ENCODE measurements at regions not wholly inside any gene's neighbourhood (a gene's known extent, or its start where the extent isn't known, plus 50 kb on each side); places are given as distances from the start of the nearest gene placed in this dataset.
"Not testable (repeated sequence)": the region's sequence is repeated elsewhere in the genome, so short reads cannot be mapped to it uniquely, and the experiment has no call there.

GRCh38 chr20:48381353-48382120 lies 446.3 kb downstream of the PREX1 start:
- no peak for DNase-seq (ENCODE audit: low read depth)

DNA sequence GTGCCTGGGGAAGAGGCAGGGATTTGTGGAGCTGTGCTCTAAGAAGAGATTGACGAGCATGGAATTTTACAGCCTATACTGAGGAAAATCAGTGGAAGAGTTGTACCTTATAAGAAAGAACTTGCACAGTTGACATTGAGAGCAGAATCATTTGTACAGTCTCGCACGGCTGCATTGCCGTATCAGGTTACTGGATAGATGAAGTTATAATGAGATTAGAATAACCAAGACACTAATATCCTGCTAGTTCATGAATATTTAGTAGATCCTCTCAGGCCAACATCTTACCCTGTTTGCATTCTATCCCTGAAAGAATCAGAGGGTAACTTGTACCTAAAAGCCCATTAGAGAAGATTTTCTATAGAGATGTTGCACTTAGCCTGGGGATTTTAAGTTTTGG lies 447.1 kb downstream of the PREX1 start:
- DNase-seq (ENCODE audit: low read depth): no peak

- no peak for DNase-seq (ENCODE audit: low read depth)
These were observed 448.7 kb downstream of the PREX1 start for GRCh38 chr20:48378976-48379675.

DNA sequence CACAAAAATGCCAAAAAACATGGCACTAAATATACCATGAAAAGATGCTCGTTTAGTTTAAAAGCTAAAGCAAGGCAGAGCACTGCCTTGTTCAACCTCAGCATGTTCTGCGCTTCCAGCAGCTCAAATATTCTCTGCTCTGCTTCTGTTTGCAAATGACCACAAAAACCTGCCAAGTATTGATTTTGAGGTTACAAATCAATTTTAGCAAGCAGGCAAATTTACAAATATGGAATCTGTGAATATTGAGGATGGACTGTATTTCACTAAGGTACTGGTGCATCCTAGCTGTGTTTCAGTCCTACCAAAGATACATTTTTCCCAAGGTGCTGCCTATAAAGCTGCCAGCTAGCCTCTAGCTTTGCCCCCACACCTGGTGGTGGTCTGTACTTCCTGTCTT lies 449.9 kb downstream of the PREX1 start:
- no peak for DNase-seq (ENCODE audit: low read depth)

- DNase-seq (ENCODE audit: low read depth): no peak
These were observed 452.0 kb downstream of the PREX1 start for GRCh38 chr20:48375804-48376203.

GRCh38 chr20:48374991-48375595 lies 452.7 kb downstream of the PREX1 start:
- DNase-seq (ENCODE audit: low read depth): no peak

DNA sequence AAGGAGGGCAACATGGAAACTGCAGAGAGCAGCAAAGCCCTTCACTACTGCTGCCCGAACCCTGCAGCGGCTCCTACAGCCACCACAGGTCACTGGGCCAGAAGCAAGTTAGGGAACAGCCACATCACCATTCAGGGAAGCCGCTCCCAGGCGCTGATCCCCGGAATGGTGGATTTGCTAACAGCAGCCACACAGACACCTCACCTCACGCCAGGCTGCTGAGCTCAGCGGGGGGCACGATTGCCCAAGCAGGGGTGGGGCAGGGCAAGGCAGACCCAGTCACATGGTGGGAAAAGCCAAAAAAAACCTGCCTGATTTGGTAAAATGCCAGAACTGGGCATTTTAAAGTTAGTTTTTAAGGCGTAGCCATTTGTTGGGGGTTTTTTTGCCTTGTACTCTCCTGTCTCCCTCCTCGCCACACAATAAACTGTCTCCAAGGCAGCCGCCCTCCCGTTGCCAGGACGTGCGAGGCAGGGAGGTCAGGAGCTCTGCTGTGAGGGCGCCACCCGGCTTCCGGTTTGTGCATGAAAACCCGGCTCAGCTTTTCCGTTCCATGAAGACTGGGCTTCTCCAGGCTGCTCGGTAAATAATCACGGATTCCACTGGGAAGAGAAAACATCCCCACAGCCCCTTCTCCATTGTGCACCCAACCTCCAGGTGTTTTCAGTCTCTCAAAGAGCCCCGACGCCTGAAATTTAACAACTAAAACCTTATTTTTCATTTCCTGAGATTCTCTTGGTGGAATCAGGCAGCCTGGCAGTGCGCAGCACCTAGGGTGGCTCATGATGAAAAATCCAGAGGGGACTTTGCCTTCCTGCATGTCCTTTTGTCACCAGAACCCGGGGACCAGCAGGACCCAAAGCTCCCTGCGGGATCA lies 453.5 kb downstream of the PREX1 start:
- peak; percentile 2 for DNase-seq (ENCODE audit: low read depth)

DNA sequence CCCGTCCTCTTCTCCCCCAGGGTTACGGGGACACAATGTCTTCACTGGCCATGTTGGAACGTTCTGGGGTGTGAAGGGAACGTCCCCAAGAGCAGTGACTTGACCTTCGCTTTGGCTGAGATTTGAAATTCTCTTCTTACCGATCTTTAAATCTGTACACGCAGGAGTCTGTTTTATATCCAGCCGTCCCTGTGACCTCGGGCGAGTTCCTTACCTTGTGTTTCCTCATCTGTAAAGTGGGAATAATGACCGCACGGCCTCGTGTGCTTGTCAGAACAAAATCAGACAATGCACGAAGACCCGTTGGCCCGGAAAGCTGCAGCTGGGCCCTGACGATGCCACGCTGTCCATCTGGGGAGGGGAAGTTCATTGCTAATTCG lies 454.3 kb downstream of the PREX1 start:
- DNase-seq (ENCODE audit: low read depth): no peak

DNA sequence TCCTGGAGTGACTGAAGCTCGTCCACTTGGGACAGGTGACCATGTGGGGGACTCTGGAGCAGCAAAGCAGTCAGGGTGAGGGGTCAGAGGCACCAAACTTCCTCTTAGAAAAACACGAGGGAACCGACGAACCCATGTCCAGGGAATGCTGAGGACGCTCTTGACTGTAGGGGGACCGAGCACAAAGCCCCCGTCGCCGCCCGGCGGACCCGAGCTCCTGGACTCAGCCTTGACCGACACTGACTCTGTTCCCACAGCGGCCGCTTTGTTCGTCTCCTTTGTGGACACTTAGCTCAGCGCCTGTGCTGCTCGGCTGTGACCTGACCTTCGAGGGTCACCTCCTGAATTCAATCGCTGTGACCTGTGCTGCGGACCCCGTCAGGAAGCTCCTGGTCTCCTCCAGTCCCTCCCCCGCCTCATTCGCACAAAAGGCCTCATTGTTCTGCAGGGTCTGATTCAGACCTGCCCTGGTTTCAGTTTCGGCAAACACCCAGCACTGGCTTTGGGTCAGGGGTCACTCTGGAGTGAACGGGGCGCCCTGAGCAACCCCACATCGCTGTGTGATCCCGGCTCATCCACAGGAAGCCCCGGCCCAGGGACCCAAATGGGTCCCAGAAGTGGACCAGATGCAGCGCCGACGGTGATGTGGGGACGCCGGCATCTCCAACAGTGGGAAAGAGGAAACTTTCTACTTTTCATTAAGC lies 454.8 kb downstream of the PREX1 start:
- not testable (repeated sequence) for DNase-seq (ENCODE audit: low read depth)

DNA sequence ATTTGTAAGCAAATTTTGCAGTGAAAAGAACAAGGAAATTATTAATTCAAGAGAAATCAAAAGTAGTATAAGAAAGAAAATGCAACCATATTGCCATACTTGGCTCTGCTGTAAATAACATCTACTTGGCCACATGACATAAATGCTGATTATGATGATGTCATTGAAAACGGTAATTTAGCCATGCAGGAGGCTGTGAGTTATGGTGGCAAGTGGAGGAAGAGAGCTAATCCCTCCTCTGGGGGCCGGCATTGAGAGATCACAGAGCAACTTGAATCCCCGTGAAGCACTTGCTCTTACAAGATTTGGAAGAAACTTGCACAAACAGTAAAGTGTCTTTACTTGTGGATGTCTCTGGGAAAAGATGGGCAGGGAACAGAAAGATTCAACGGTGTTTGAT lies 456.6 kb downstream of the PREX1 start:
- DNase-seq (ENCODE audit: low read depth): no peak

DNA sequence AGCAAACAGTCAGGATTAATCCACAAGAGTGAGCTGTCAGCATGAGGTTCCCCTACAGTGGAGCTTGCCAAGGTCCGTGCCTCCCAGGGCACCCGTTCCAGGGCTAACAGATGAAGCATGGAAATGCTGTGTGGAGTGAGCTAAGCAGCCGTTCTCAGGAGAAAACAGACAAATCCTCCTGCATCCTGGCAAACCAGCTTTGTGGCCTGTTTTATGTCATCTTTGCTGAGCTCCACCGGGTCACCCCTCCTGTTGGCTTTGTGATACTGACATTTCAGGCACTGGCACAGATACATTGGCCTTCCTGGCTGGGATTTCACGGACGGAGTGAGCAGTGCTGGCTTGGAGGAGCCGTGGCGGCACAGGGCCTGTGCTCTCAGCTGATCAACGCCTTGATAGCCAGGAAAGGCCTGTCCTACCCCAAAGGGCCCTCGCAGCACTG lies 459.2 kb downstream of the PREX1 start:
- peak; percentile 23 for DNase-seq (ENCODE audit: low read depth)

- DNase-seq (ENCODE audit: low read depth): not testable (repeated sequence)
These were observed 460.0 kb downstream of the PREX1 start for GRCh38 chr20:48367541-48368358.

- no peak for DNase-seq (ENCODE audit: low read depth)
These were observed 461.6 kb downstream of the PREX1 start for GRCh38 chr20:48366230-48366629.

- no peak for DNase-seq (ENCODE audit: low read depth)
These were observed 462.9 kb downstream of the PREX1 start for GRCh38 chr20:48364688-48365421.

GRCh38 chr20:48364055-48364454 lies 463.7 kb downstream of the PREX1 start:
- no peak for DNase-seq (ENCODE audit: low read depth)

- no peak for DNase-seq (ENCODE audit: low read depth)
These were observed 467.3 kb downstream of the PREX1 start for GRCh38 chr20:48360342-48360975.

GRCh38 chr20:48359692-48360341 lies 468.0 kb downstream of the PREX1 start:
- no peak for DNase-seq (ENCODE audit: low read depth)

DNA sequence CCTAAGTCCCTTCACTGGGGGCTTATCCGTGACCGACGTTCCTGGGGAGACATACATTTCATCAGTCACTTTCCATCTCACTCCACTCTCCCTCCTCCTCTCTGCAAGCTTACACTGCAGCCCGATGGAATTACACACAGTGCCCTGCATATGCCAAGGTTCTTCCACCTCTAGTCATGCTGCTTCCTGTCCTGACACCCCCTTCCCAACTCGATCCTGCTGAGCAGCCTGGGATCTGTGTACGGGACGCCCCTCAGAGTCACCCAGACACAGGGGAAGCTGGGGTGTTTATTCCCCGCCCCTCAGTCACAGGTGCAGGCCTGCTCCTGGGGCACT lies 468.8 kb downstream of the PREX1 start:
- DNase-seq (ENCODE audit: low read depth): not testable (repeated sequence)

All from stromal cell of bone marrow (primary cell).